Colonic mucosa (tissue), 4 donors: ENCODE measurements at regions not wholly inside any gene's neighbourhood (a gene's known extent, or its start where the extent isn't known, plus 50 kb on each side); places are given as distances from the start of the nearest gene placed in this dataset.

Source experiments
- DNase-seq: peaks from one replicate; pipeline ENCODE4 v3.0.0-alpha.2; 2020
- H3K27ac ChIP-seq: fragments of 200-600 bp; one replicate; pipeline ENCODE4 v1.8.0; 2021
- H3K27me3 ChIP-seq: fragments of 200-600 bp; one replicate; pipeline ENCODE4 v1.8.0; 2021
- H3K36me3 ChIP-seq: fragments of 200-600 bp; one replicate; pipeline ENCODE4 v1.8.0; 2021
- H3K4me1 ChIP-seq: fragments of 200-600 bp; one replicate; pipeline ENCODE4 v1.8.0; 2021; ENCODE audit warnings: mild to moderate bottlenecking
- H3K4me3 ChIP-seq: fragments of 200-600 bp; one replicate; pipeline ENCODE4 v1.8.0; 2021
- H3K9ac ChIP-seq, 2 donors: one replicate each; pipeline ENCODE4 v1.7.0; 2013; ENCODE audit warnings: control low read depth in 2 of 2, low read depth in 2 of 2, low read length in 2 of 2
- H3K9me3 ChIP-seq: fragments of 200-600 bp; one replicate; pipeline ENCODE4 v1.8.0; 2021
- CTCF ChIP-seq: fragments of 200-600 bp; IDR thresholded peaks from one replicate; pipeline ENCODE4 v1.8.0; 2022; ENCODE audit warnings: antibody characterized with exemption, mild to moderate bottlenecking
- intact Hi-C: fragments of 100-400 bp; cut with DNase I; formaldehyde crosslinking; loops from one replicate; pipeline ENCODE4 v1.14.1; 2022
- donor health status: healthy.
- donor health status: DM: no; HTN: no; CAD: no.
- donor health status: DM: no; HTN: no; CAD: no.

GRCh38 chr3:23071296-23071695 lies 131.8 kb upstream of the UBE2E2 start:
- no peak overlapping the region for H3K27ac ChIP-seq
- intact Hi-C loops: no loop called here
- no peak overlapping the region for H3K4me3 ChIP-seq
- H3K36me3 ChIP-seq: no peaks in the 10 kb centered on the region
- DNase-seq: no peak
- H3K4me1 ChIP-seq: no peaks in the 10 kb centered on the region
- H3K9ac ChIP-seq: no peak overlapping the region
- H3K27me3 ChIP-seq: no peaks in the 10 kb centered on the region
- H3K9me3 ChIP-seq: no peaks in the 10 kb centered on the region
- TF ChIP-seq CTCF: no peak

GRCh38 chr3:23071758-23072157 lies 131.4 kb upstream of the UBE2E2 start:
- Histone ChIP-seq H3K4me3 (no peak overlapping the region), H3K9ac (no peak overlapping the region), H3K4me1 (no peaks in the 10 kb centered on the region), H3K27ac (no peak overlapping the region), H3K36me3 (no peaks in the 10 kb centered on the region), H3K9me3 (no peaks in the 10 kb centered on the region), H3K27me3 (no peaks in the 10 kb centered on the region)
- intact Hi-C loops: no loop called here
- DNase-seq: no peak
- no peak for TF ChIP-seq CTCF

- Histone ChIP-seq H3K27me3 (no peaks in the 10 kb centered on the region), H3K9ac (no peak overlapping the region), H3K9me3 (no peaks in the 10 kb centered on the region), H3K36me3 (no peaks in the 10 kb centered on the region), H3K27ac (no peak overlapping the region), H3K4me3 (no peak overlapping the region), H3K4me1 (no peaks in the 10 kb centered on the region)
- DNase-seq: no peak
- TF ChIP-seq CTCF: no peak
- intact Hi-C loops: no loop called here
Observed at GRCh38 chr3:23072693-23073092, 130.4 kb upstream of the UBE2E2 start.

- H3K27me3 ChIP-seq: no peaks in the 10 kb centered on the region
- no peaks in the 10 kb centered on the region for H3K4me1 ChIP-seq
- H3K4me3 ChIP-seq: no peak overlapping the region
- DNase-seq: no peak
- no peak for TF ChIP-seq CTCF
- intact Hi-C loops: no loop called here
- H3K9ac ChIP-seq: no peak overlapping the region
- H3K36me3 ChIP-seq: no peaks in the 10 kb centered on the region
- H3K27ac ChIP-seq: no peak overlapping the region
- H3K9me3 ChIP-seq: no peaks in the 10 kb centered on the region
Observed at GRCh38 chr3:23073724-23074305, 129.3 kb upstream of the UBE2E2 start.

- Histone ChIP-seq H3K9ac (no peak overlapping the region), H3K36me3 (no peaks in the 10 kb centered on the region), H3K4me3 (no peak overlapping the region), H3K27ac (no peak overlapping the region), H3K9me3 (no peaks in the 10 kb centered on the region), H3K27me3 (no peaks in the 10 kb centered on the region), H3K4me1 (peaks cover 4% of the 10 kb centered on the region)
- no peak for TF ChIP-seq CTCF
- intact Hi-C loops: no loop called here
- DNase-seq: no peak
Observed at GRCh38 chr3:23075496-23075895, 127.6 kb upstream of the UBE2E2 start.
